Osteoblast (primary cell): ENCODE measurements at regions not wholly inside any gene's neighbourhood (a gene's known extent, or its start where the extent isn't known, plus 50 kb on each side); places are given as distances from the start of the nearest gene placed in this dataset.

Experiments
- DNase-seq: peaks from one replicate; pipeline ENCODE4 v3.0.0; 2011; ENCODE audit warnings: low spot score, mixed read lengths; ENCODE audit not compliant: insufficient read length; ENCODE audit errors: missing footprints
- H2AFZ ChIP-seq: 2 replicates; pipeline ENCODE4 v1.6.0; 2011; ENCODE audit warnings: mild to moderate bottlenecking, low read length
- H3K27ac ChIP-seq: 2 replicates; pipeline ENCODE4 v1.5.1; 2011; ENCODE audit warnings: mild to moderate bottlenecking, low read depth, low read length, moderate library complexity
- H3K27me3 ChIP-seq: 2 replicates; pipeline ENCODE4 v1.6.0; 2012; ENCODE audit warnings: mild to moderate bottlenecking, control low read depth, inconsistent platforms, low read length, moderate library complexity; ENCODE audit not compliant: insufficient read depth
- H3K36me3 ChIP-seq: 2 replicates; pipeline ENCODE4 v1.5.1; 2011; ENCODE audit warnings: mild to moderate bottlenecking, low read length, control low read depth, moderate library complexity; ENCODE audit not compliant: insufficient read depth
- H3K4me1 ChIP-seq: 2 replicates; pipeline ENCODE4 v1.5.1; 2011; ENCODE audit warnings: mild to moderate bottlenecking, low read length, control low read depth, moderate library complexity; ENCODE audit not compliant: insufficient read depth
- H3K4me2 ChIP-seq: 2 replicates; pipeline ENCODE4 v1.6.0; 2011; ENCODE audit warnings: mild to moderate bottlenecking, low read length; ENCODE audit not compliant: insufficient read depth
- H3K4me3 ChIP-seq: fragments of 200-600 bp; sonication (generic); 3 replicates; pipeline ENCODE4 v1.5.1; 2012; ENCODE audit warnings: mild to moderate bottlenecking, low read length, inconsistent platforms; ENCODE audit not compliant: insufficient read depth
- H3K79me2 ChIP-seq: 2 replicates; pipeline ENCODE4 v1.6.0; 2012; ENCODE audit warnings: mild to moderate bottlenecking, low read length, control low read depth, inconsistent platforms; ENCODE audit not compliant: insufficient read depth
- H3K9me3 ChIP-seq: 2 replicates; pipeline ENCODE4 v1.5.1; 2011; ENCODE audit warnings: low read depth, low read length, control low read depth
- H4K20me1 ChIP-seq: 2 replicates; pipeline ENCODE4 v1.6.0; 2012; ENCODE audit warnings: mild to moderate bottlenecking, low read length, control low read depth; ENCODE audit not compliant: insufficient read depth
- CTCF ChIP-seq: IDR thresholded peaks from 2 replicates; pipeline ENCODE4 v1.5.1; 2011; ENCODE audit warnings: mild to moderate bottlenecking, low read depth, low read length, moderate library complexity; ENCODE audit errors: extremely low read depth

GRCh38 chr4:141792164-141792563 is 155.8 kb downstream of the IL15 start:
- H3K4me1 ChIP-seq = peaks cover 16% of the 10 kb centered on the region
- H2AFZ ChIP-seq = no peak overlapping the region
- H3K9me3 ChIP-seq = no peaks in the 10 kb centered on the region
- no peaks in the 10 kb centered on the region for H3K36me3 ChIP-seq
- no peak overlapping the region for H3K4me2 ChIP-seq
- H3K27ac ChIP-seq = no peak overlapping the region
- no peak for TF ChIP-seq CTCF
- DNase-seq = no peak
- H4K20me1 ChIP-seq = no peaks in the 10 kb centered on the region
- H3K4me3 ChIP-seq = no peak overlapping the region
- no peaks in the 10 kb centered on the region for H3K79me2 ChIP-seq
- H3K27me3 ChIP-seq = no peaks in the 10 kb centered on the region

DNA sequence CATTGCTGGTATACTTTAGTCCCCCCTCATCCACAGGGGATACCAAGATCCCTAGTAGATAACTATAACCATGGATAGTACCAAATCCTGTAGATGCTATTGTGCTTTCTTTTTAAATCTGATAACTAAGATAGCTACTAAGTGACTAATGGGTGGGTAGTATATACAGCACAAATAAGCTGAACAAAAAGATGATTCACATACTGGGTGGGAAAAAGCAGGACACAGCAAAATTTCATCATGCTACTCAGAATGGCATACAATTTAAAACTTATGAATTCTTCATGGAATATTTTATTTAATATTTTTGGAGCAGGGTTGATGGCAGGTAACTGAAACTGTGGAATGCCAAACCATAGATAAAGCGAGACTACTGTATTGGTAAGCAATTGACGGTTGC is 161.6 kb downstream of the IL15 start:
- no peaks in the 10 kb centered on the region for H3K9me3 ChIP-seq
- H3K27me3 ChIP-seq = no peaks in the 10 kb centered on the region
- no peak overlapping the region for H3K27ac ChIP-seq
- H3K4me2 ChIP-seq = no peak overlapping the region
- no peaks in the 10 kb centered on the region for H4K20me1 ChIP-seq
- H3K79me2 ChIP-seq = no peaks in the 10 kb centered on the region
- no peak overlapping the region for H2AFZ ChIP-seq
- no peak for TF ChIP-seq CTCF
- DNase-seq = no peak
- no peaks in the 10 kb centered on the region for H3K36me3 ChIP-seq
- peaks cover 11% of the 10 kb centered on the region for H3K4me1 ChIP-seq
- H3K4me3 ChIP-seq = no peak overlapping the region

DNA sequence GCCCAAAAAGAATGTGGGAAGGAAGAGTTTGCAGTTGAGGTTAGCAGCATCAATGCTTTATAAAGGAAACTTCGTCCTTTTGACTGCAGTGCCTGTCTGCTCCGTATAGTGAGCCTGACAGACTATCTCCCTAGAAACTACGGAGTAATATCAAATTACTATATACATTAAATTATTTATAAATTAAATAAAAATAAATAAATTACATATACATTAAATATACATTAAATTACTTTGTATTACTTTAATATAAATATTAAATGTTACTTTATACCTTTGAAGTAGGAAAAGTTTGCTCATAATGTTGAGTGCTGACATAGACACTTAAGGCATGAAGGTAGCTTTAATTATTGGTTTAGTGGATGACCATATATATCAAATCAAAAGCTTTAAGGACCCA is 165.2 kb downstream of the IL15 start:
- Histone ChIP-seq H3K9me3 (no peaks in the 10 kb centered on the region), H3K4me2 (no peak overlapping the region), H4K20me1 (no peaks in the 10 kb centered on the region), H3K27me3 (no peaks in the 10 kb centered on the region), H2AFZ (no peak overlapping the region), H3K36me3 (no peaks in the 10 kb centered on the region), H3K79me2 (no peaks in the 10 kb centered on the region), H3K27ac (peak overlapping the region; percentile 87), H3K4me3 (no peak overlapping the region), H3K4me1 (peaks cover 16% of the 10 kb centered on the region)
- TF ChIP-seq CTCF = no peak
- no peak for DNase-seq

GRCh38 chr4:141802333-141802732 is 165.9 kb downstream of the IL15 start:
- H3K4me2 ChIP-seq = peak overlapping the region; percentile 49
- no peaks in the 10 kb centered on the region for H4K20me1 ChIP-seq
- H3K27ac ChIP-seq = peak overlapping the region; percentile 87
- no peaks in the 10 kb centered on the region for H3K36me3 ChIP-seq
- peaks cover 24% of the 10 kb centered on the region for H3K4me1 ChIP-seq
- no peaks in the 10 kb centered on the region for H3K27me3 ChIP-seq
- no peak overlapping the region for H3K4me3 ChIP-seq
- H3K79me2 ChIP-seq = no peaks in the 10 kb centered on the region
- no peaks in the 10 kb centered on the region for H3K9me3 ChIP-seq
- H2AFZ ChIP-seq = peak overlapping the region; percentile 71
- TF ChIP-seq CTCF = no peak
- DNase-seq = no peak
